GM23248 (cell line): ENCODE measurements at regions not wholly inside any gene's neighbourhood (a gene's known extent, or its start where the extent isn't known, plus 50 kb on each side); places are given as distances from the start of the nearest gene placed in this dataset.
A peak's percentile ranks its signal among the peaks of the same experiment; 100 is the strongest.
"Not testable (repeated sequence)": the region's sequence is repeated elsewhere in the genome, so short reads cannot be mapped to it uniquely, and the experiment has no call there.

ENCODE experiments used
- DNase-seq: peaks from one replicate; pipeline ENCODE4 v3.0.0-alpha.2; 2015
- H2AFZ ChIP-seq: fragments of 200-600 bp; sonication (generic); 2 replicates; pipeline ENCODE4 v1.6.1; 2016; ENCODE audit warnings: antibody characterized with exemption
- H3F3A ChIP-seq: fragments of 200-600 bp; sonication (generic); 2 replicates; pipeline ENCODE4 v1.6.1; 2016; ENCODE audit warnings: mild to moderate bottlenecking, antibody characterized with exemption, mixed run types; ENCODE audit not compliant: insufficient read depth
- H3K27ac ChIP-seq: fragments of 200-600 bp; sonication (generic); 2 replicates; pipeline ENCODE4 v1.5.1; 2016; ENCODE audit warnings: mild to moderate bottlenecking
- H3K27me3 ChIP-seq: fragments of 200-600 bp; sonication (generic); replicated peaks from 2 replicates; pipeline ENCODE4 v1.6.1; 2016; ENCODE audit warnings: mild to moderate bottlenecking; ENCODE audit not compliant: insufficient read depth
- H3K36me3 ChIP-seq: fragments of 200-600 bp; sonication (generic); 2 replicates; pipeline ENCODE4 v1.6.1; 2016; ENCODE audit warnings: low read depth, mild to moderate bottlenecking
- H3K4me1 ChIP-seq: fragments of 200-600 bp; sonication (generic); 2 replicates; pipeline ENCODE4 v1.6.1; 2016; ENCODE audit warnings: mild to moderate bottlenecking; ENCODE audit not compliant: insufficient read depth
- H3K4me2 ChIP-seq: fragments of 200-600 bp; sonication (generic); one replicate; pipeline ENCODE4 v1.6.1; 2016; ENCODE audit warnings: mild to moderate bottlenecking; ENCODE audit not compliant: unreplicated experiment
- H3K4me3 ChIP-seq: fragments of 200-600 bp; sonication (generic); 2 replicates; pipeline ENCODE4 v1.5.1; 2016; ENCODE audit warnings: mild to moderate bottlenecking
- H3K79me2 ChIP-seq: fragments of 200-600 bp; sonication (generic); 2 replicates; pipeline ENCODE4 v1.6.1; 2016; ENCODE audit warnings: mild to moderate bottlenecking; ENCODE audit not compliant: insufficient read depth
- H3K9ac ChIP-seq: fragments of 200-600 bp; sonication (generic); 2 replicates; pipeline ENCODE4 v1.6.1; 2016; ENCODE audit warnings: mild to moderate bottlenecking
- H3K9me2 ChIP-seq: fragments of 200-600 bp; sonication (generic); 2 replicates; pipeline ENCODE4 v1.6.1; 2016; ENCODE audit warnings: mixed run types, mild to moderate bottlenecking, moderate library complexity; ENCODE audit not compliant: insufficient read depth
- H3K9me3 ChIP-seq: fragments of 200-600 bp; sonication (generic); one replicate; pipeline ENCODE4 v1.6.1; 2017; ENCODE audit warnings: low read depth
- H4K20me1 ChIP-seq: fragments of 200-600 bp; sonication (generic); 2 replicates; pipeline ENCODE4 v1.6.0; 2016; ENCODE audit not compliant: insufficient read depth
- EZH2 ChIP-seq: fragments of 200-600 bp; sonication (generic); IDR thresholded peaks from 2 replicates; pipeline ENCODE4 v1.6.1; 2018; ENCODE audit warnings: antibody characterized with exemption, mild to moderate bottlenecking; ENCODE audit not compliant: insufficient read depth, poor library complexity, severe bottlenecking
- EZH2phosphoT487 ChIP-seq: fragments of 200-600 bp; sonication (generic); IDR thresholded peaks from 2 replicates; pipeline ENCODE4 v1.6.1; 2018; ENCODE audit warnings: antibody characterized with exemption, moderate library complexity, mild to moderate bottlenecking, low read depth; ENCODE audit not compliant: insufficient read depth
- WGBS, 2 experiments: methylation state at CpG; one replicate each; pipeline ENCODE4 v1.1.6; 2015 to 2017; ENCODE audit warnings: low lambda C conversion rate in 2 of 2, low coverage in 1 of 2; ENCODE audit errors: missing lambda C conversion rate in 2 of 2; 5-methylcytosine and 5-hydroxymethylcytosine counted together
- in situ Hi-C: fragments of 300-500 bp; cut with MboI; formaldehyde crosslinking; loops from 2 replicates; pipeline ENCODE4 v1.15.0; 2020

GRCh38 chr11:87778357-87778756 is 396.9 kb downstream of the RAB38 start:
- no peaks in the 10 kb centered on the region for H3K4me1 ChIP-seq
- in situ Hi-C loops = no loop called here

GRCh38 chr11:87775036-87775435 is 400.2 kb downstream of the RAB38 start:
- DNase-seq = no peak
- Histone ChIP-seq H3K27me3 (no peaks in the 10 kb centered on the region), H3K4me1 (no peaks in the 10 kb centered on the region), H3K36me3 (no peaks in the 10 kb centered on the region), H3K9ac (no peak overlapping the region), H3F3A (no peaks in the 10 kb centered on the region), H3K9me3 (no peaks in the 10 kb centered on the region), H3K27ac (no peak overlapping the region), H2AFZ (no peak overlapping the region), H3K9me2 (no peaks in the 10 kb centered on the region), H4K20me1 (no peaks in the 10 kb centered on the region), H3K4me3 (no peak overlapping the region), H3K4me2 (no peak overlapping the region), H3K79me2 (no peaks in the 10 kb centered on the region)
- in situ Hi-C loops = no loop called here
- WGBS, 2 experiments = 9 to 18% methylated on average over 1 of the region's 1 CpG
- TF ChIP-seq EZH2phosphoT487 (no peak), EZH2 (no peak)

More at GRCh38 chr11:87778357-87778756, 396.9 kb downstream of the RAB38 start:
- Histone ChIP-seq H3K4me2 (no peak overlapping the region), H3F3A (no peaks in the 10 kb centered on the region), H4K20me1 (no peaks in the 10 kb centered on the region), H2AFZ (no peak overlapping the region), H3K79me2 (no peaks in the 10 kb centered on the region), H3K27me3 (no peaks in the 10 kb centered on the region), H3K36me3 (no peaks in the 10 kb centered on the region), H3K9me3 (no peaks in the 10 kb centered on the region), H3K9me2 (no peaks in the 10 kb centered on the region), H3K27ac (no peak overlapping the region), H3K4me3 (no peak overlapping the region), H3K9ac (no peak overlapping the region)
- 66 to 70% methylated on average over 2 of the region's 2 CpGs for whole genome bisulfite sequencing, 2 experiments
- DNase-seq = peak; percentile 18
- no peak for TF ChIP-seq EZH2
- no peak for TF ChIP-seq EZH2phosphoT487

GRCh38 chr11:87769661-87770060 is 405.6 kb downstream of the RAB38 start:
- WGBS, 2 experiments = 6 to 12% methylated on average over 3 of the region's 3 CpGs
- no peak for TF ChIP-seq EZH2phosphoT487
- no peak for TF ChIP-seq EZH2

GRCh38 chr11:87767615-87768014 is 407.6 kb downstream of the RAB38 start:
- WGBS, 2 experiments = 17 to 24% methylated on average over 4 of the region's 4 CpGs
- Histone ChIP-seq H3K4me3 (no peak overlapping the region), H3K4me1 (no peaks in the 10 kb centered on the region), H3K27ac (no peak overlapping the region), H3K79me2 (no peaks in the 10 kb centered on the region), H3K27me3 (no peaks in the 10 kb centered on the region), H3F3A (no peaks in the 10 kb centered on the region), H3K9me3 (no peaks in the 10 kb centered on the region), H3K4me2 (no peak overlapping the region), H3K36me3 (no peaks in the 10 kb centered on the region), H2AFZ (no peak overlapping the region), H3K9me2 (no peaks in the 10 kb centered on the region), H3K9ac (no peak overlapping the region), H4K20me1 (no peaks in the 10 kb centered on the region)
- in situ Hi-C loops = no loop called here
- TF ChIP-seq EZH2 = no peak
- no peak for TF ChIP-seq EZH2phosphoT487
- DNase-seq = no peak

More at GRCh38 chr11:87769661-87770060, 405.6 kb downstream of the RAB38 start:
- Histone ChIP-seq H3K9me3 (no peaks in the 10 kb centered on the region), H3K4me3 (no peak overlapping the region), H3K36me3 (no peaks in the 10 kb centered on the region), H3K27ac (no peak overlapping the region), H3K4me1 (no peaks in the 10 kb centered on the region), H2AFZ (no peak overlapping the region), H3K4me2 (no peak overlapping the region), H3K9me2 (no peaks in the 10 kb centered on the region), H3K79me2 (no peaks in the 10 kb centered on the region), H3K9ac (no peak overlapping the region), H3F3A (no peaks in the 10 kb centered on the region), H4K20me1 (no peaks in the 10 kb centered on the region), H3K27me3 (no peaks in the 10 kb centered on the region)
- in situ Hi-C loops = no loop called here
- DNase-seq = no peak

- H3K36me3 ChIP-seq, H3K4me2 ChIP-seq, H3K79me2 ChIP-seq, H3K27me3 ChIP-seq, H3K4me3 ChIP-seq, H3K27ac ChIP-seq, H3K9me2 ChIP-seq, H3K9me3 ChIP-seq, H3K9ac ChIP-seq, H2AFZ ChIP-seq, H4K20me1 ChIP-seq, H3K4me1 ChIP-seq, H3F3A ChIP-seq, in situ Hi-C loops, DNase-seq: not testable (repeated sequence)
- WGBS, 2 experiments = 33% methylated on average over 9 of the region's 9 CpGs
These were observed 411.2 kb downstream of the RAB38 start for GRCh38 chr11:87764075-87764474.
